DMS153 treated with DMSO at 0.1 percent for 48 hours (cell line): ENCODE measurements at regions not wholly inside any gene's neighbourhood (a gene's known extent, or its start where the extent isn't known, plus 50 kb on each side); places are given as distances from the start of the nearest gene placed in this dataset.
A peak's percentile ranks its signal among the peaks of the same experiment; 100 is the strongest.

Experiments
- DNase-seq: peaks from one replicate; lab custom pipeline; 2025; ENCODE audit not compliant: unreplicated experiment; lab: John Stamatoyannopoulos, UW

GRCh38 chr1:9419369-9420041 is 119.8 kb upstream of the SLC25A33 start:
- DNase-seq = no peak

GRCh38 chr1:9420835-9421532 is 118.3 kb upstream of the SLC25A33 start:
- DNase-seq = no peak

- DNase-seq = no peak
These were observed 117.8 kb upstream of the SLC25A33 start for GRCh38 chr1:9421533-9421873.

GRCh38 chr1:9422321-9422720 is 116.9 kb upstream of the SLC25A33 start:
- no peak for DNase-seq

GRCh38 chr1:9422911-9423505 is 116.3 kb upstream of the SLC25A33 start:
- DNase-seq = no peak

- no peak for DNase-seq
These were observed 115.0 kb upstream of the SLC25A33 start for GRCh38 chr1:9424261-9424660.

GRCh38 chr1:9425859-9426258 is 113.4 kb upstream of the SLC25A33 start:
- DNase-seq = no peak

GRCh38 chr1:9426291-9426711 is 113.0 kb upstream of the SLC25A33 start:
- DNase-seq = no peak

- no peak for DNase-seq
These were observed 111.9 kb upstream of the SLC25A33 start for GRCh38 chr1:9427388-9427787.

GRCh38 chr1:9428601-9429341 is 110.5 kb upstream of the SLC25A33 start:
- DNase-seq = peak; percentile 100

- no peak for DNase-seq
These were observed 109.9 kb upstream of the SLC25A33 start for GRCh38 chr1:9429342-9429711.

GRCh38 chr1:9434247-9435152 is 104.8 kb upstream of the SLC25A33 start:
- DNase-seq = no peak

GRCh38 chr1:9435153-9435636 is 104.1 kb upstream of the SLC25A33 start:
- DNase-seq = no peak

- no peak for DNase-seq
These were observed 103.2 kb upstream of the SLC25A33 start for GRCh38 chr1:9435854-9436640.

GRCh38 chr1:9437961-9438430 is 101.3 kb upstream of the SLC25A33 start:
- DNase-seq = no peak

GRCh38 chr1:9438431-9439073 is 100.7 kb upstream of the SLC25A33 start:
- DNase-seq = no peak

GRCh38 chr1:9439074-9439761 is 100.0 kb upstream of the SLC25A33 start:
- no peak for DNase-seq

GRCh38 chr1:9440261-9440660 is 99.0 kb upstream of the SLC25A33 start:
- DNase-seq = no peak

- no peak for DNase-seq
These were observed 98.5 kb upstream of the SLC25A33 start for GRCh38 chr1:9440763-9441194.
